Astrocyte (in vitro differentiated cells and primary cell): ENCODE measurements at regions not wholly inside any gene's neighbourhood (a gene's known extent, or its start where the extent isn't known, plus 50 kb on each side); places are given as distances from the start of the nearest gene placed in this dataset.

Source experiments
- DNase-seq: peaks from one replicate; pipeline ENCODE4 v3.0.0-alpha.2; 2010; ENCODE audit warnings: low read depth
- FAIRE-seq: peaks from 2 replicates; lab custom pipeline; 2011; peaks lifted over from hg19 to GRCh38; lab: Jason Lieb, UNC
- H2AFZ ChIP-seq: 2 replicates; pipeline ENCODE4 v1.6.0; 2012; ENCODE audit warnings: low read depth, low read length, inconsistent platforms
- H3K27ac ChIP-seq: 2 replicates; pipeline ENCODE4 v1.5.1; 2011; ENCODE audit warnings: low read depth, low read length, inconsistent platforms
- H3K27me3 ChIP-seq: 2 replicates; pipeline ENCODE4 v1.6.0; 2011; ENCODE audit warnings: low read length, inconsistent platforms; ENCODE audit not compliant: insufficient read depth
- H3K36me3 ChIP-seq: 2 replicates; pipeline ENCODE4 v1.5.1; 2011; ENCODE audit warnings: low read length, inconsistent platforms; ENCODE audit not compliant: insufficient read depth
- H3K4me1 ChIP-seq: 2 replicates; pipeline ENCODE4 v1.5.1; 2011; ENCODE audit warnings: low read length, inconsistent platforms; ENCODE audit not compliant: insufficient read depth
- H3K4me2 ChIP-seq: 2 replicates; pipeline ENCODE4 v1.6.0; 2012; ENCODE audit warnings: low read length, inconsistent platforms
- H3K4me3 ChIP-seq: 2 replicates; pipeline ENCODE4 v1.5.1; 2011; ENCODE audit warnings: low read depth, mild to moderate bottlenecking, low read length, inconsistent platforms; ENCODE audit not compliant: insufficient read depth
- H3K79me2 ChIP-seq: 2 replicates; pipeline ENCODE4 v1.6.0; 2012; ENCODE audit warnings: mild to moderate bottlenecking, low read length, inconsistent platforms; ENCODE audit not compliant: insufficient read depth
- H3K9ac ChIP-seq: 2 replicates; pipeline ENCODE4 v1.6.0; 2012; ENCODE audit warnings: mild to moderate bottlenecking, low read length, inconsistent platforms
- H3K9me3 ChIP-seq: 2 replicates; pipeline ENCODE4 v1.5.1; 2012; ENCODE audit warnings: low read depth, mild to moderate bottlenecking, low read length, inconsistent platforms; ENCODE audit not compliant: insufficient read depth
- H4K20me1 ChIP-seq: 2 replicates; pipeline ENCODE4 v1.6.0; 2012; ENCODE audit warnings: low read length, inconsistent platforms; ENCODE audit not compliant: insufficient read depth
- H3K27ac Mint-ChIP-seq: one replicate; pipeline ENCODE4 v1.8.0; 2021; ENCODE audit warnings: mild to moderate bottlenecking, mixed read lengths; ENCODE audit not compliant: unreplicated experiment
- H3K27me3 Mint-ChIP-seq: one replicate; pipeline ENCODE4 v1.8.0; 2021; ENCODE audit warnings: low read depth, mixed read lengths; ENCODE audit not compliant: unreplicated experiment
- H3K36me3 Mint-ChIP-seq: one replicate; pipeline ENCODE4 v1.8.0; 2021; ENCODE audit warnings: low read depth, mixed read lengths; ENCODE audit not compliant: unreplicated experiment
- H3K4me1 Mint-ChIP-seq: one replicate; pipeline ENCODE4 v1.8.0; 2021; ENCODE audit warnings: low read depth, mixed read lengths; ENCODE audit not compliant: unreplicated experiment
- H3K4me3 Mint-ChIP-seq: one replicate; pipeline ENCODE4 v1.8.0; 2021; ENCODE audit warnings: mild to moderate bottlenecking, moderate library complexity, mixed read lengths; ENCODE audit not compliant: unreplicated experiment
- H3K9me3 Mint-ChIP-seq: one replicate; pipeline ENCODE4 v1.8.0; 2021; ENCODE audit warnings: mild to moderate bottlenecking, mixed read lengths; ENCODE audit not compliant: unreplicated experiment
- CTCF ChIP-seq: IDR thresholded peaks from 2 replicates; pipeline ENCODE4 v1.5.1; 2011; ENCODE audit warnings: low read depth, mild to moderate bottlenecking, inconsistent platforms, low read length, moderate library complexity; ENCODE audit not compliant: insufficient read depth
- EZH2 ChIP-seq: IDR thresholded peaks from 2 replicates; pipeline ENCODE4 v1.6.1; 2012; ENCODE audit warnings: mild to moderate bottlenecking, low read length, inconsistent platforms; ENCODE audit not compliant: insufficient read depth

- Histone ChIP-seq H3K27ac (no peak overlapping the region), H3K79me2 (no peaks in the 10 kb centered on the region), H3K4me3 (no peak overlapping the region), H3K9ac (no peak overlapping the region), H3K4me2 (no peak overlapping the region), H3K27me3 (peaks cover 4% of the 10 kb centered on the region), H4K20me1 (no peaks in the 10 kb centered on the region), H3K4me1 (no peaks in the 10 kb centered on the region), H2AFZ (no peak overlapping the region), H3K9me3 (no peaks in the 10 kb centered on the region), H3K36me3 (no peaks in the 10 kb centered on the region)
- FAIRE-seq (no peak), DNase-seq (no peak)
- no peak overlapping the region for H3K27ac Mint-ChIP-seq
- peaks cover 7% of the 10 kb centered on the region for H3K4me1 Mint-ChIP-seq
- no peaks in the 10 kb centered on the region for H3K9me3 Mint-ChIP-seq
- peaks cover 8% of the 10 kb centered on the region for H3K27me3 Mint-ChIP-seq
- no peak overlapping the region for H3K4me3 Mint-ChIP-seq
- TF ChIP-seq EZH2, result no peak
- TF ChIP-seq CTCF, result no peak
- H3K36me3 Mint-ChIP-seq, result no peaks in the 10 kb centered on the region
Observed at GRCh38 chr6:6406715-6407070, 86.2 kb upstream of the F13A1 start.

GRCh38 chr6:6407071-6407741 lies 86.7 kb upstream of the F13A1 start:
- no peak overlapping the region for H3K4me3 ChIP-seq
- no peaks in the 10 kb centered on the region for H4K20me1 ChIP-seq
- Mint-ChIP-seq H3K27me3 (peaks cover 10% of the 10 kb centered on the region), H3K27ac (no peak overlapping the region), H3K9me3 (no peaks in the 10 kb centered on the region), H3K4me1 (peaks cover 7% of the 10 kb centered on the region), H3K36me3 (no peaks in the 10 kb centered on the region), H3K4me3 (no peak overlapping the region)
- H3K9me3 ChIP-seq, result no peaks in the 10 kb centered on the region
- H3K36me3 ChIP-seq, result no peaks in the 10 kb centered on the region
- TF ChIP-seq EZH2 (no peak), CTCF (no peak)
- no peak overlapping the region for H3K27ac ChIP-seq
- no peak overlapping the region for H3K9ac ChIP-seq
- no peak overlapping the region for H3K4me2 ChIP-seq
- no peaks in the 10 kb centered on the region for H3K4me1 ChIP-seq
- H3K27me3 ChIP-seq, result peaks cover 4% of the 10 kb centered on the region
- FAIRE-seq (no peak), DNase-seq (no peak)
- H2AFZ ChIP-seq, result no peak overlapping the region
- no peaks in the 10 kb centered on the region for H3K79me2 ChIP-seq

GRCh38 chr6:6409397-6410030 lies 89.1 kb upstream of the F13A1 start:
- Mint-ChIP-seq H3K4me3 (no peak overlapping the region), H3K4me1 (peaks cover 7% of the 10 kb centered on the region), H3K36me3 (no peaks in the 10 kb centered on the region), H3K27ac (no peak overlapping the region), H3K27me3 (peaks cover 11% of the 10 kb centered on the region), H3K9me3 (peaks cover 4% of the 10 kb centered on the region)
- Histone ChIP-seq H3K79me2 (no peaks in the 10 kb centered on the region), H2AFZ (no peak overlapping the region), H3K4me3 (no peak overlapping the region), H3K4me2 (no peak overlapping the region), H3K36me3 (no peaks in the 10 kb centered on the region), H4K20me1 (no peaks in the 10 kb centered on the region), H3K9me3 (no peaks in the 10 kb centered on the region), H3K27me3 (peaks cover 4% of the 10 kb centered on the region), H3K4me1 (no peaks in the 10 kb centered on the region), H3K27ac (no peak overlapping the region), H3K9ac (no peak overlapping the region)
- DNase-seq, result no peak
- FAIRE-seq, result no peak
- no peak for TF ChIP-seq CTCF
